ENCODE measurements at regions not wholly inside any gene's neighbourhood (a gene's known extent, or its start where the extent isn't known, plus 50 kb on each side); places are given as distances from the start of the nearest gene placed in this dataset.

DNA sequence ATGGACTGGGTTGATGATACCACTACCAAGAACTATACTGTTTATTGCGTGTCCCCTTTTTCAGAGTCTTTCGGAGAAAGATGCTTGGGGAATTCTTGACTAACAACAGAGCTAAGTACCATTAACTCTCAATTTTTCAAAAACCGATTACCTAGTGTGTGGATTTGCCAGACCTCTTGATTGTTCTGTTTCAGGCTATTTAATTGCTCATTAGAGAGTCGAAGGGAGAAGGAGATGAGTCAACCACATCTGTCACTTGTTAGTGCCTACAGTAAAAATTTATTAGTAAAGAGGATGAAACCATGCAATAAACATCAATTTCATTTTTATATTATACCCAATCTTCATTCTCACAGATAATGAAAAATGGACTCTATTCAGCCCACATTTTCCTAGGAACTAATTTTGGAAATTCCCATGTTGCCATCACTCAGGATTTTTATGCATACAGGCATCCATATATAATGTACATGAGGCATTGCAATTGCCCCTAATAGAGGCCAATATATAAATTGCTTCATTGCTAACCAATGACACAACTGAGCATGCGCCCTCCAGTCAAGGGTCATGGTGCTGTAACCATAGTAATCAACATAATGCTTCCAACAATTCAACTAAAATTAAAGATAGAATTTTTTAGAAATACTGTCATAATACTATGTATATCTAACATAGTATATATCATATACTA is 541.7 kb downstream of the TBL1XR1 start:
- no peak for TF ChIP-seq EZH2 (IDR thresholded peaks at IDR 0.05; ENCODE audit: borderline replicate concordance, low read depth, low read length, severe bottlenecking)
- no peak for TF ChIP-seq CTCF (IDR thresholded peaks at IDR 0.05; ENCODE audit: borderline replicate concordance, extremely low read depth, low read length, poor library complexity, severe bottlenecking)
- H3K9me3 ChIP-seq (ENCODE audit: insufficient read depth, low read length, severe bottlenecking) = no peaks in the 10 kb centered on the region
- ATAC-seq (ENCODE audit: insufficient read depth, low read depth) = no peak
- no peak overlapping the region for H3K27ac ChIP-seq (ENCODE audit: low read length)
- no peak overlapping the region for H2AFZ ChIP-seq (ENCODE audit: low read depth, low read length)
- H3K79me2 ChIP-seq (ENCODE audit: insufficient read depth, low read length) = no peaks in the 10 kb centered on the region
- no peaks in the 10 kb centered on the region for H3K27me3 ChIP-seq (ENCODE audit: insufficient read depth, low read length, poor library complexity)
- H3K9ac ChIP-seq (ENCODE audit: low read depth, low read length) = no peak overlapping the region
- H3K36me3 ChIP-seq (ENCODE audit: insufficient read depth, low read length) = no peaks in the 10 kb centered on the region
- no peak overlapping the region for H3K4me2 ChIP-seq (ENCODE audit: insufficient read depth, low read length)
- no peak overlapping the region for H3K4me3 ChIP-seq (ENCODE audit: low read depth in 1 of 2, low read length in 2 of 2)
- no peak for DNase-seq
- H3K4me1 ChIP-seq (ENCODE audit: insufficient read depth, low read length) = no peaks in the 10 kb centered on the region
- H4K20me1 ChIP-seq (ENCODE audit: insufficient read depth, low read length) = no peaks in the 10 kb centered on the region

DNA sequence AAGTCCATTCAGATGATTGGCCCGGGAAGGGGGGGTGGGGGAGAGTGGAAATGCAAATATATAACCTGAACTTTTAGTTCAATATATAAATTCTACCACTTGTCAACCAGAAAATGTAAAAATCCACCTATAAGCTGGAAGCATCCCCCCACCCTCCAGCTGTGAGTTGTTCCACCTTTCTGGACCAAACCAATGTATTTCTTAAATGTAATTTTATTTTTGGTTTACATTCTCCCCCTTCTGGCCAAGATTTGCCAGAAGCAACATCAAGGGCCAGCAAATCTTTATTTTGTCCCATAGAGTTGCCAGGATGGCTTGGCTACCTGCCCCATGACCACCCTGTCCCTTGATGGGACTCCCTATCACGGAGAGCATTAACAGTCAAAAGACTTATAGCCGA is 545.7 kb downstream of the TBL1XR1 start:
- Histone ChIP-seq H3K9me3 (ENCODE audit: insufficient read depth, low read length, severe bottlenecking) (no peaks in the 10 kb centered on the region), H2AFZ (ENCODE audit: low read depth, low read length) (no peak overlapping the region), H4K20me1 (ENCODE audit: insufficient read depth, low read length) (no peaks in the 10 kb centered on the region), H3K4me3 (ENCODE audit: low read depth in 1 of 2, low read length in 2 of 2) (no peak overlapping the region), H3K79me2 (ENCODE audit: insufficient read depth, low read length) (no peaks in the 10 kb centered on the region), H3K4me1 (ENCODE audit: insufficient read depth, low read length) (no peaks in the 10 kb centered on the region), H3K27me3 (ENCODE audit: insufficient read depth, low read length, poor library complexity) (no peaks in the 10 kb centered on the region), H3K9ac (ENCODE audit: low read depth, low read length) (no peak overlapping the region), H3K4me2 (ENCODE audit: insufficient read depth, low read length) (no peak overlapping the region), H3K27ac (ENCODE audit: low read length) (no peak overlapping the region), H3K36me3 (ENCODE audit: insufficient read depth, low read length) (no peaks in the 10 kb centered on the region)
- DNase-seq = no peak
- TF ChIP-seq CTCF (IDR thresholded peaks at IDR 0.05; ENCODE audit: borderline replicate concordance, extremely low read depth, low read length, poor library complexity, severe bottlenecking) = no peak
- no peak for TF ChIP-seq EZH2 (IDR thresholded peaks at IDR 0.05; ENCODE audit: borderline replicate concordance, low read depth, low read length, severe bottlenecking)
- ATAC-seq (ENCODE audit: insufficient read depth, low read depth) = no peak

GRCh38 chr3:176650478-176650877 is 546.8 kb downstream of the TBL1XR1 start:
- Histone ChIP-seq H3K4me3 (ENCODE audit: low read depth in 1 of 2, low read length in 2 of 2) (no peak overlapping the region), H2AFZ (ENCODE audit: low read depth, low read length) (no peak overlapping the region), H3K4me2 (ENCODE audit: insufficient read depth, low read length) (no peak overlapping the region), H3K4me1 (ENCODE audit: insufficient read depth, low read length) (no peaks in the 10 kb centered on the region), H3K27ac (ENCODE audit: low read length) (no peak overlapping the region), H3K79me2 (ENCODE audit: insufficient read depth, low read length) (no peaks in the 10 kb centered on the region), H4K20me1 (ENCODE audit: insufficient read depth, low read length) (no peaks in the 10 kb centered on the region), H3K27me3 (ENCODE audit: insufficient read depth, low read length, poor library complexity) (no peaks in the 10 kb centered on the region), H3K9ac (ENCODE audit: low read depth, low read length) (no peak overlapping the region), H3K36me3 (ENCODE audit: insufficient read depth, low read length) (no peaks in the 10 kb centered on the region), H3K9me3 (ENCODE audit: insufficient read depth, low read length, severe bottlenecking) (no peaks in the 10 kb centered on the region)
- no peak for TF ChIP-seq EZH2 (IDR thresholded peaks at IDR 0.05; ENCODE audit: borderline replicate concordance, low read depth, low read length, severe bottlenecking)
- peak; percentile 20 for TF ChIP-seq CTCF (IDR thresholded peaks at IDR 0.05; ENCODE audit: borderline replicate concordance, extremely low read depth, low read length, poor library complexity, severe bottlenecking)
- no peak for ATAC-seq (ENCODE audit: insufficient read depth, low read depth)
- DNase-seq = no peak
